IMR-90 (cell line): ENCODE measurements at regions not wholly inside any gene's neighbourhood (a gene's known extent, or its start where the extent isn't known, plus 50 kb on each side); places are given as distances from the start of the nearest gene placed in this dataset.

Experiments
- ATAC-seq: fragments of 200-7000 bp; cut with Tn5 transposase; 2 replicates; pipeline ENCODE4 v1.9.1; 2020; ENCODE audit warnings: low read depth, mild to moderate bottlenecking, moderate library complexity
- BruUV-seq: library from RNA; stranded (reverse); fragments of 400-500 nt; replicated peaks from 2 replicates; lab custom pipeline; 2021; lab: Mats Ljungman, UMichigan
- CTCF ChIA-PET: fragments of 300-600 bp; formaldehyde crosslinking; extraction: SDS; loops from one replicate; lab custom pipeline; 2021; ENCODE audit warnings: antibody characterized with exemption; lab: Yijun Ruan, JAX
- POLR2A ChIA-PET: fragments of 300-600 bp; sonication (Branson Sonifier 250); formaldehyde crosslinking; loops from one replicate; lab custom pipeline; 2022; ENCODE audit warnings: antibody characterized with exemption; ENCODE audit not compliant: unreplicated experiment; lab: Charles Lee
- DNase-seq: peaks from one replicate; pipeline ENCODE4 v3.0.0; 2013
- H2AFZ ChIP-seq: replicated peaks from 2 replicates; pipeline ENCODE3; 2013; ENCODE audit warnings: low read length, mild to moderate bottlenecking; ENCODE audit not compliant: poor library complexity
- H2AK5ac ChIP-seq: 2 replicates; pipeline ENCODE4 v1.6.1; 2013; ENCODE audit warnings: low read depth, low read length, inconsistent platforms
- H2AK9ac ChIP-seq: replicated peaks from 2 replicates; pipeline ENCODE3; 2013; ENCODE audit warnings: mild to moderate bottlenecking, low read depth, low read length, moderate library complexity; ENCODE audit not compliant: poor library complexity
- H2BK120ac ChIP-seq: 2 replicates; pipeline ENCODE4 v1.6.1; 2013; ENCODE audit warnings: low read depth, low read length, inconsistent platforms
- H2BK15ac ChIP-seq: 3 replicates; pipeline ENCODE4 v1.6.1; 2013; ENCODE audit warnings: low read depth, low read length, inconsistent platforms
- H2BK20ac ChIP-seq: 2 replicates; pipeline ENCODE4 v1.6.1; 2013; ENCODE audit warnings: low read depth, mild to moderate bottlenecking, inconsistent platforms, low read length, moderate library complexity
- H2BK5ac ChIP-seq: 2 replicates; pipeline ENCODE4 v1.6.1; 2013; ENCODE audit warnings: mild to moderate bottlenecking, low read depth, low read length, inconsistent platforms; ENCODE audit not compliant: poor library complexity, severe bottlenecking
- H3K14ac ChIP-seq: replicated peaks from 2 replicates; pipeline ENCODE4 v1.6.1; 2013; ENCODE audit warnings: low read depth, low read length, inconsistent platforms
- H3K18ac ChIP-seq: 2 replicates; pipeline ENCODE4 v1.6.1; 2013; ENCODE audit warnings: low read depth, low read length, control low read depth
- H3K23ac ChIP-seq: 2 replicates; pipeline ENCODE4 v1.6.1; 2013; ENCODE audit warnings: low read depth, low read length, inconsistent platforms
- H3K27ac ChIP-seq: 2 replicates; pipeline ENCODE4 v1.5.1; 2013; ENCODE audit warnings: mild to moderate bottlenecking, control low read depth, low read length; ENCODE audit not compliant: insufficient read depth
- H3K27me3 ChIP-seq: 2 replicates; pipeline ENCODE4 v1.6.1; 2013; ENCODE audit warnings: low read length; ENCODE audit not compliant: control insufficient read depth, insufficient read depth
- H3K36me3 ChIP-seq: 2 replicates; pipeline ENCODE4 v1.6.1; 2013; ENCODE audit warnings: low read length, mixed read lengths; ENCODE audit not compliant: control insufficient read depth, insufficient read depth
- H3K4ac ChIP-seq: 2 replicates; pipeline ENCODE4 v1.6.1; 2013; ENCODE audit warnings: low read depth, low read length, inconsistent platforms
- H3K4me1 ChIP-seq: 2 replicates; pipeline ENCODE4 v1.6.1; 2013; ENCODE audit warnings: low read length, mixed read lengths; ENCODE audit not compliant: control insufficient read depth, insufficient read depth
- H3K4me2 ChIP-seq: 2 replicates; pipeline ENCODE4 v1.6.1; 2013; ENCODE audit warnings: low read depth, mild to moderate bottlenecking, control low read depth, low read length, moderate library complexity
- H3K4me3 ChIP-seq: 2 replicates; pipeline ENCODE4 v1.5.1; 2013; ENCODE audit warnings: low read depth, mild to moderate bottlenecking, control low read depth, low read length, moderate library complexity; ENCODE audit not compliant: insufficient read depth
- H3K56ac ChIP-seq: 2 replicates; pipeline ENCODE4 v1.6.1; 2013; ENCODE audit warnings: low read length, inconsistent platforms; ENCODE audit not compliant: insufficient read depth; ENCODE audit errors: extremely low read depth
- H3K79me1 ChIP-seq, 2 experiments: 2 replicates each; pipeline ENCODE4 v1.6.1; 2013; ENCODE audit warnings: low read length in 2 of 2, inconsistent platforms in 1 of 2, low read depth in 1 of 2
- H3K9ac ChIP-seq: 2 replicates; pipeline ENCODE4 v1.6.1; 2013; ENCODE audit warnings: low read depth, low read length, control low read depth
- H3K9me1 ChIP-seq: 2 replicates; pipeline ENCODE4 v1.6.1; 2013; ENCODE audit warnings: low read length, inconsistent platforms; ENCODE audit not compliant: insufficient read depth
- H3K9me3 ChIP-seq: 2 replicates; pipeline ENCODE4 v1.6.1; 2013; ENCODE audit warnings: low read length; ENCODE audit not compliant: control insufficient read depth, insufficient read depth
- H4K20me1 ChIP-seq: 2 replicates; pipeline ENCODE4 v1.6.1; 2013; ENCODE audit warnings: low read length, inconsistent platforms; ENCODE audit not compliant: insufficient read depth
- H4K5ac ChIP-seq: 2 replicates; pipeline ENCODE4 v1.6.1; 2013; ENCODE audit warnings: mild to moderate bottlenecking, low read depth, low read length, control low read depth
- H4K8ac ChIP-seq, 2 experiments: 2 replicates each; pipeline ENCODE4 v1.6.1; 2013; ENCODE audit warnings: low read depth in 2 of 2, low read length in 2 of 2, control low read depth in 1 of 2, inconsistent platforms in 1 of 2
- H4K91ac ChIP-seq: 2 replicates; pipeline ENCODE4 v1.6.1; 2013; ENCODE audit warnings: low read depth, low read length, inconsistent platforms; ENCODE audit not compliant: insufficient read depth
- BHLHE40 ChIP-seq: fragments of 150-350 bp; IDR thresholded peaks from 2 replicates; pipeline ENCODE4 v1.6.1; 2016; ENCODE audit warnings: mild to moderate bottlenecking, low read depth, low read length
- CEBPB ChIP-seq: IDR thresholded peaks from 2 replicates; pipeline ENCODE4 v1.6.1; 2012; ENCODE audit warnings: low read depth, low read length, improper control_type of control experiment
- MXI1 ChIP-seq: IDR thresholded peaks from 2 replicates; pipeline ENCODE4 v1.6.1; 2012; ENCODE audit warnings: low read depth, mild to moderate bottlenecking, low read length, moderate library complexity, borderline replicate concordance
- NFE2L2 ChIP-seq: fragments of 150-350 bp; IDR thresholded peaks from 2 replicates; pipeline ENCODE4 v1.6.1; 2016; ENCODE audit warnings: low read depth, mild to moderate bottlenecking, low read length
- POLR2A ChIP-seq: IDR thresholded peaks from 2 replicates; pipeline ENCODE4 v1.6.1; 2012; ENCODE audit warnings: mild to moderate bottlenecking, low read depth, low read length
- RCOR1 ChIP-seq: IDR thresholded peaks from 2 replicates; pipeline ENCODE4 v1.6.1; 2012; ENCODE audit warnings: mild to moderate bottlenecking, low read length, improper control_type of control experiment; ENCODE audit not compliant: insufficient replicate concordance
- SMC3 ChIP-seq: fragments of 150-350 bp; IDR thresholded peaks from 2 replicates; pipeline ENCODE4 v1.6.1; 2016; ENCODE audit warnings: low read depth, mild to moderate bottlenecking, antibody characterized with exemption, low read length, moderate library complexity
- WGBS, 2 experiments: methylation state at CpG; one replicate each; pipeline versions ENCODE4 v1.1.5 to v1.1.7; 2013; ENCODE audit warnings: missing lambda C conversion rate in 2 of 2; ENCODE audit not compliant: insufficient read length in 1 of 2; ENCODE audit errors: extremely low coverage in 2 of 2; 5-methylcytosine and 5-hydroxymethylcytosine counted together
- dilution Hi-C: fragments of 300-500 bp; cut with HindIII; formaldehyde crosslinking; loops from one replicate; pipeline ENCODE4 v1.14.3; 2018; ENCODE audit warnings: low sequenced_read_pairs; ENCODE audit not compliant: unreplicated experiment
- in situ Hi-C: fragments of 300-500 bp; cut with MboI; formaldehyde crosslinking; loops from 3 replicates; pipeline ENCODE4 v1.14.3; 2019; ENCODE audit warnings: low sequenced_read_pairs, inconsistent platforms, mixed read lengths
- intact Hi-C: fragments of 100-400 bp; cut with micrococcal nuclease; formaldehyde crosslinking; loops from 2 replicates; pipeline ENCODE4 v1.10.0; 2022
- TF ChIP-seq, protein P1 (sequence below): fragments of 150-350 bp; IDR thresholded peaks from 2 replicates; pipeline ENCODE4 v1.6.1; 2017; ENCODE audit warnings: mild to moderate bottlenecking, antibody characterized with exemption, low read length, low read depth

DNA sequence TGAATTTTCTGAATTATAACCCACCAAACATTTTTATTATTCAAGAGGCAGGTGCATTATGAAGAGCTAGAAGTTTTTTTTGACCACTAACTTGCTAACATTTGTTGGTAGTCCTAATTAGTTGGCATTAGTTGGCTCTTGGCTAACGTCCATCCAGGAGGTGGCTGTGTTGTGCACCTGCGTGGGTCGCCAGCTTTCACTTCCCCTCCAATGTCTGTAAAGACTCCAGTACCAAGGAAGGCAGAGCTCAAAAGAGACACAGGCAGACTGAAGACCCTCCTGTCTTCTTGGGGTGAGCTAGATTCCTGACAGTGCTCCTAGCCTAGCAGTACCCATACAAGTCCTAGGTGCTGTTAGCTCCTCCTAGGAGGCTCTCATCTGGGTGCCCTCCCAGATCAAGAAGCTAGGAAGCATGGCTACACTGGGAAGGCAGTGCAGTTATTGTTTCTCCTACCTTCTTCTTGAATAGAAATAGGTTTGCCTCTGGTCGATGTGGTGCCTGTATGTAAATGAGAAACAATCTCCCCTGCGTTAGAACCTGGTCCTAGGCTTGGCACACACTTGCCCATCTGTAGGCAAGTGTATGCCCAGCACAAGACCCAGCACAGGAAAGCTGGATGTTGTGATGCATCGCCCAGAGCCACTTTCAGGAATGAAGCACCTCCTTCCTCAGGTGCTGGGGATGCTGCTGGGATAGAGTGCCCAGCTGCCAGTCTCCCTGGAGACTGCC lies 190.9 kb downstream of the ICE1 start:
- ChIA-PET POLR2A (no interaction called here), CTCF (no interaction called here)
- no peak overlapping the region for H4K5ac ChIP-seq
- no peak overlapping the region for H3K23ac ChIP-seq
- no peak overlapping the region for H4K8ac ChIP-seq
- H4K20me1 ChIP-seq: no peaks in the 10 kb centered on the region
- in situ Hi-C loops (no loop called here), dilution Hi-C loops (no loop called here), intact Hi-C loops (no loop called here)
- H3K14ac ChIP-seq: no peak overlapping the region
- WGBS, 2 experiments: no CpG with 5 or more reads among the region's 6 CpGs
- no peak for DNase-seq
- no peak overlapping the region for H3K4me2 ChIP-seq
- no peaks in the 10 kb centered on the region for H3K4me1 ChIP-seq
- TF ChIP-seq NFE2L2 (no peak), BHLHE40 (no peak), RCOR1 (no peak), MXI1 (no peak), POLR2A (no peak), SMC3 (no peak), CEBPB (no peak)
- TF ChIP-seq, protein P1, sequence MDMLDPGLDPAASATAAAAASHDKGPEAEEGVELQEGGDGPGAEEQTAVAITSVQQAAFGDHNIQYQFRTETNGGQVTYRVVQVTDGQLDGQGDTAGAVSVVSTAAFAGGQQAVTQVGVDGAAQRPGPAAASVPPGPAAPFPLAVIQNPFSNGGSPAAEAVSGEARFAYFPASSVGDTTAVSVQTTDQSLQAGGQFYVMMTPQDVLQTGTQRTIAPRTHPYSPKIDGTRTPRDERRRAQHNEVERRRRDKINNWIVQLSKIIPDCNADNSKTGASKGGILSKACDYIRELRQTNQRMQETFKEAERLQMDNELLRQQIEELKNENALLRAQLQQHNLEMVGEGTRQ: no peak
- no peak overlapping the region for H4K91ac ChIP-seq
- no peak overlapping the region for H2BK120ac ChIP-seq
- no peaks in the 10 kb centered on the region for H3K79me1 ChIP-seq
- no peak overlapping the region for H2AK5ac ChIP-seq
- H2AK9ac ChIP-seq: no peak overlapping the region
- no peak overlapping the region for H3K9ac ChIP-seq
- no peak overlapping the region for H3K18ac ChIP-seq
- H2BK5ac ChIP-seq: no peak overlapping the region
- H3K9me3 ChIP-seq: peaks cover 12% of the 10 kb centered on the region
- H3K9me1 ChIP-seq: no peaks in the 10 kb centered on the region
- H3K56ac ChIP-seq: no peak overlapping the region
- ATAC-seq: no peak
- BruUV-seq: no TSS peak
- H3K27ac ChIP-seq: no peak overlapping the region
- no peak overlapping the region for H3K4ac ChIP-seq
- H2AFZ ChIP-seq: no peak overlapping the region
- no peaks in the 10 kb centered on the region for H3K36me3 ChIP-seq
- H2BK15ac ChIP-seq: no peak overlapping the region
- no peak overlapping the region for H3K4me3 ChIP-seq
- no peaks in the 10 kb centered on the region for H3K27me3 ChIP-seq
- no peak overlapping the region for H2BK20ac ChIP-seq
